Spleen (tissue), 11 donors: ENCODE measurements at regions not wholly inside any gene's neighbourhood (a gene's known extent, or its start where the extent isn't known, plus 50 kb on each side); places are given as distances from the start of the nearest gene placed in this dataset.

Source experiments
- DNase-seq: peaks from one replicate; pipeline ENCODE4 v3.0.0-alpha.2; 2020
- H3K27ac ChIP-seq, 8 donors: fragments of 200-600 bp; sonication (generic) in 7 of 8; 1 replicate in 4 of 8; 2 replicates in 4 of 8; pipeline versions ENCODE4 v1.5.0 to v1.8.0; 2016 to 2021; ENCODE audit warnings: inconsistent platforms in 4 of 8, mild to moderate bottlenecking in 4 of 8, moderate library complexity in 1 of 8
- H3K27me3 ChIP-seq, 7 donors: fragments of 200-600 bp; sonication (generic) in 6 of 7; replicated peaks in 1 of 7; 1 replicate in 4 of 7; 2 replicates in 3 of 7; pipeline versions ENCODE4 v1.5.0 to v1.8.0; 2016 to 2021; ENCODE audit warnings: inconsistent platforms in 3 of 7, mild to moderate bottlenecking in 1 of 7
- H3K36me3 ChIP-seq, 6 donors: fragments of 200-600 bp; sonication (generic) in 5 of 6; 1 replicate in 4 of 6; 2 replicates in 2 of 6; pipeline versions ENCODE4 v1.5.0 to v1.8.0; 2016 to 2021; ENCODE audit warnings: inconsistent platforms in 2 of 6
- H3K4me1 ChIP-seq, 6 donors: fragments of 200-600 bp; sonication (generic) in 5 of 6; 1 replicate in 3 of 6; 2 replicates in 3 of 6; pipeline versions ENCODE4 v1.5.0 to v1.8.0; 2016 to 2021; ENCODE audit warnings: inconsistent platforms in 3 of 6
- H3K4me3 ChIP-seq, 8 donors: fragments of 200-600 bp; sonication (generic) in 7 of 8; 1 replicate in 4 of 8; 2 replicates in 4 of 8; pipeline versions ENCODE4 v1.5.0 to v1.8.0; 2016 to 2021; ENCODE audit warnings: inconsistent platforms in 4 of 8, mild to moderate bottlenecking in 4 of 8, moderate library complexity in 2 of 8
- H3K9me3 ChIP-seq, 8 donors: fragments of 200-600 bp; sonication (generic) in 7 of 8; 1 replicate in 4 of 8; 2 replicates in 4 of 8; pipeline versions ENCODE4 v1.5.0 to v1.8.0; 2016 to 2021; ENCODE audit warnings: inconsistent platforms in 4 of 8
- POLR2A ChIP-seq, 3 donors: fragments of 450-650 bp; IDR thresholded peaks; one replicate each; pipeline ENCODE4 v1.5.1; 2017; ENCODE audit warnings: antibody characterized with exemption in 3 of 3, mild to moderate bottlenecking in 1 of 3
- POLR2AphosphoS5 ChIP-seq, 3 donors: sonication (generic); formaldehyde crosslinking; IDR thresholded peaks; one replicate each; pipeline ENCODE4 v1.5.1; 2017; ENCODE audit warnings: antibody characterized with exemption in 3 of 3
- WGBS, 5 donors: extraction: QIAGEN DNeasy Blood & Tissue Kit in 3 of 5; methylation state at CpG; one replicate each; pipeline versions ENCODE4 v1.1.5 to v1.1.7; 2013 to 2018; 5-methylcytosine and 5-hydroxymethylcytosine counted together
- intact Hi-C: fragments of 100-400 bp; cut with DNase I; formaldehyde crosslinking; loops from one replicate; pipeline ENCODE4 v1.15.0; 2023; ENCODE audit warnings: low total_unique reads
- TF ChIP-seq, protein P1 (sequence below), 11 experiments: fragments of 200-600 bp in 7 of 11; fragments of 450-650 bp in 4 of 11; sonication (generic) in 4 of 11; IDR thresholded peaks in 8 of 11; conservative IDR thresholded peaks in 3 of 11; 1 replicate in 7 of 11; 2 replicates in 4 of 11; pipeline versions ENCODE4 v1.4.0 to v1.8.0; 2016 to 2021; ENCODE audit warnings: antibody characterized with exemption in 11 of 11, inconsistent platforms in 4 of 11, mild to moderate bottlenecking in 1 of 11
- donor health status: healthy with polysubstance abuse.
- donor health status: DM: no; HTN: no; CAD: no; lungs with moderate emphysema.
- donor health status: DM: no; HTN: no; CAD: no.
- donor health status: Bipolar disorder and iron deficiency.
- donor health status: healthy.
- donor health status: DM: no; HTN: no; CAD: no.
- donor health status: DM: yes; HTN: yes; CAD: no.

DNA sequence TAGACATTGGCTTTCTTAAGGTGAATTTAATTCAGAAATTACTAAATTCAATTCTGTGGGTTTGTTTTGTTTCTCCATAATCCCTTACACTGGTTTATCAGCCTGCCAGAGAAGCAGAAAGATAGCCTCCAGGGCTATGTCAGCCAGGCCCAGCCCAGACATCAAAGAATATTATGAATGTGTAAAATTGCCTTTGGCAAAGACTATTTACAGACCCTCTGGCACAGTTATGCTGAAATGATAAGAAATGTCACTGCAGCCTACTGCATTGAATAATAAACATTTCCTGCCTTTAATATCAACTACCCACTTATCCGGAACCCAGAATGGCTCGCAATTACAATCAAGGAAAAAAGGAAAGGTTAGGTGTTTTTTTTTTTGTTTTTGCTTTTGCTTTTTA, 562.5 kb upstream of the LRRC4C start:
- 73 to 78% (median 75%) methylated on average over 2 of the region's 2 CpGs for WGBS, 5 donors
- H3K27me3 ChIP-seq, result no peaks in the 10 kb centered on the region
- DNase-seq, result no peak
- TF ChIP-seq POLR2AphosphoS5 (IDR thresholded peaks at IDR 0.05) (no peak), POLR2A (IDR thresholded peaks at IDR 0.05) (no peak)
- TF ChIP-seq, protein P1, sequence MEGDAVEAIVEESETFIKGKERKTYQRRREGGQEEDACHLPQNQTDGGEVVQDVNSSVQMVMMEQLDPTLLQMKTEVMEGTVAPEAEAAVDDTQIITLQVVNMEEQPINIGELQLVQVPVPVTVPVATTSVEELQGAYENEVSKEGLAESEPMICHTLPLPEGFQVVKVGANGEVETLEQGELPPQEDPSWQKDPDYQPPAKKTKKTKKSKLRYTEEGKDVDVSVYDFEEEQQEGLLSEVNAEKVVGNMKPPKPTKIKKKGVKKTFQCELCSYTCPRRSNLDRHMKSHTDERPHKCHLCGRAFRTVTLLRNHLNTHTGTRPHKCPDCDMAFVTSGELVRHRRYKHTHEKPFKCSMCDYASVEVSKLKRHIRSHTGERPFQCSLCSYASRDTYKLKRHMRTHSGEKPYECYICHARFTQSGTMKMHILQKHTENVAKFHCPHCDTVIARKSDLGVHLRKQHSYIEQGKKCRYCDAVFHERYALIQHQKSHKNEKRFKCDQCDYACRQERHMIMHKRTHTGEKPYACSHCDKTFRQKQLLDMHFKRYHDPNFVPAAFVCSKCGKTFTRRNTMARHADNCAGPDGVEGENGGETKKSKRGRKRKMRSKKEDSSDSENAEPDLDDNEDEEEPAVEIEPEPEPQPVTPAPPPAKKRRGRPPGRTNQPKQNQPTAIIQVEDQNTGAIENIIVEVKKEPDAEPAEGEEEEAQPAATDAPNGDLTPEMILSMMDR (IDR thresholded peaks at IDR 0.05 in 8 of 11, conservative IDR thresholded peaks at IDR 0.05 in 3 of 11), result no peak
- H3K4me1 ChIP-seq, result no peaks in the 10 kb centered on the region
- intact Hi-C loops, result no loop called here
- H3K27ac ChIP-seq, result peak overlapping the region in 1 of 8 donors; percentile 64
- peaks cover 0 to 21% (median 5%) of the 10 kb centered on the region in 8 donors for H3K9me3 ChIP-seq
- no peaks in the 10 kb centered on the region for H3K36me3 ChIP-seq
- H3K4me3 ChIP-seq, result no peak overlapping the region

DNA sequence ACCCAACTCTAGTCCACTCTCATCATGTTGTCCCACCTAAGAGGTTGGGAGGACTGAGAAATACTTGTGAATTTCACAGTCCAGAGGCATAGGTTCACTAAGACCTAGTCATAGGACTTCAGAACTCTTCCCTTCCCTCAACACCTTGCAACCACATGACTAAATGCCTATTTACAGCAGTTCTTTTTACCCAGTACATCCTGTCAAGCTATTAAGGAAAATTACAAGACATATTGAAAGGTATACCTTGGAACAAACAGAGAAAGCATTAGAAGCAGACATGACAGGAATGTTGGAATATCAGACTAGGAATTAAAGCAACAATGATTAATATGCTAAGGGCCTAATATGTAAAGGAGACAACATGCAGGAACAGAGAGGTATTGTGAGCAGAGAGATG, 563.8 kb upstream of the LRRC4C start:
- DNase-seq, result no peak
- no peaks in the 10 kb centered on the region for H3K4me1 ChIP-seq

DNA sequence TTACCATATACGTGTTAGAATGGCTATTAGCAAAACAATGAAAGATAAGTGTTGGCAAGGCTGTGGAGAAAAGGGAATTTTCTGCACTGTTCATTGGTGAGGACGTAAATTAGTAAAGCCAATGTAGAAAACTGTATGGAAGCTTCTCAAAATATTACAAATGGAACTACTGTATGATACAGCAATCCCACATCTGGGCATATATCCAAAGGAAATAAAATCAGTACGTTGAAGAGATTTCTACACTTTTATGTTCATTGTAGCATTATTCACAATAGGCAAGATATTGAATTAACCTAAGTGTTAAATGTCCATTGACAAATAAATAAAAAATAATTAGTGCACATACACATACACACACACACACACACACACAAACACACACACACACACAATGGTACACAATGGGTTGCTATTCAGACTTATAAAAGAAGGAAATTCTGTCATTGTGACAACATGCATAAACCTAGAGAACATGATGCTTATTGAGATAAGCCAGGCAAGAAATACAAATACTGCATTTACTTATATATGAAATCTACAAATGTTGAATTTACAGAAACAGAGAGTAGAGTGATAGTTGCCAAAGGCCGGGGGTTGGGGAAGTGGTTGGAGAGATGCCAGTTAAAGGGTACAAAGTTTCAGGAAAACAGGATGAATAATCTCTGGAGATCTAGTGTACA, 565.8 kb upstream of the LRRC4C start:
- no peaks in the 10 kb centered on the region for H3K36me3 ChIP-seq
- WGBS, 5 donors, result 65 to 79% (median 71%) methylated on average over 4 of the region's 4 CpGs

More for the DNA sequence above, 563.8 kb upstream of the LRRC4C start:
- H3K9me3 ChIP-seq, result peaks cover 0 to 22% (median 6%) of the 10 kb centered on the region in 8 donors
- H3K36me3 ChIP-seq, result no peaks in the 10 kb centered on the region
- H3K4me3 ChIP-seq, result no peak overlapping the region
- TF ChIP-seq, protein P1 (IDR thresholded peaks at IDR 0.05 in 8 of 11, conservative IDR thresholded peaks at IDR 0.05 in 3 of 11), result no peak
- TF ChIP-seq POLR2AphosphoS5 (IDR thresholded peaks at IDR 0.05) (no peak), POLR2A (IDR thresholded peaks at IDR 0.05) (no peak)
- no peak overlapping the region for H3K27ac ChIP-seq
- no peaks in the 10 kb centered on the region for H3K27me3 ChIP-seq
- intact Hi-C loops, result no loop called here

DNA sequence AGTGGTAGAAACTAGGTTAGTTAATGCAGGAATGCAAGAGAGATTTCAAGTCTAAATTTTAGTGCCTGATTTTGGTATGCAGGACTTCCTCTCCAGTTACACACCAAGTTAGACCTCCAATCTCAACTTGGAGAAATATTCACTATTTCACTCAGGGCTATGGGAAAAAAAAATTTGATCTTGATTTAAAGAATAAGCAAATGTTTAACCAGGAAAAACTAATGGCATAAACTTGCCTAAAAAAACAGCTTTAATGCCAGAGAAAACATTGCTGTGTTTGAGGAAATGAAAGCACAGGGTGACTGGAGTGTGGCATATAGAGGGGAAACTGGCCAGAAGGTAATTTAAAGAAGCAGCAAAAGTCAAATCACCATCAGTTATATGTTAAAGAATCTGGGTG, 575.4 kb upstream of the LRRC4C start:
- intact Hi-C loops, result no loop called here
- DNase-seq, result no peak
- Histone ChIP-seq H3K36me3 (no peaks in the 10 kb centered on the region), H3K4me3 (no peak overlapping the region), H3K9me3 (peaks cover 0 to 16% (median 6%) of the 10 kb centered on the region in 8 donors), H3K27ac (no peak overlapping the region), H3K27me3 (no peaks in the 10 kb centered on the region), H3K4me1 (no peaks in the 10 kb centered on the region)
- no peak for TF ChIP-seq POLR2AphosphoS5 (IDR thresholded peaks at IDR 0.05)
- TF ChIP-seq, protein P1 (IDR thresholded peaks at IDR 0.05 in 8 of 11, conservative IDR thresholded peaks at IDR 0.05 in 3 of 11), result no peak
- no peak for TF ChIP-seq POLR2A (IDR thresholded peaks at IDR 0.05)

More for the DNA sequence above, 565.8 kb upstream of the LRRC4C start:
- H3K9me3 ChIP-seq, result peaks cover 0 to 22% (median 11%) of the 10 kb centered on the region in 8 donors
- intact Hi-C loops, result no loop called here
- no peaks in the 10 kb centered on the region for H3K4me1 ChIP-seq
- no peak overlapping the region for H3K4me3 ChIP-seq
- no peaks in the 10 kb centered on the region for H3K27me3 ChIP-seq
- no peak for DNase-seq
- H3K27ac ChIP-seq, result no peak overlapping the region
- no peak for TF ChIP-seq POLR2AphosphoS5 (IDR thresholded peaks at IDR 0.05)
